Spleen (tissue), 11 donors: ENCODE measurements at regions not wholly inside any gene's neighbourhood (a gene's known extent, or its start where the extent isn't known, plus 50 kb on each side); places are given as distances from the start of the nearest gene placed in this dataset.

Experiments used
- DNase-seq: peaks from one replicate; pipeline ENCODE4 v3.0.0-alpha.2; 2020
- H3K27ac ChIP-seq, 8 donors: fragments of 200-600 bp; sonication (generic) in 7 of 8; 1 replicate in 4 of 8; 2 replicates in 4 of 8; pipeline versions ENCODE4 v1.5.0 to v1.8.0; 2016 to 2021; ENCODE audit warnings: inconsistent platforms in 4 of 8, mild to moderate bottlenecking in 4 of 8, moderate library complexity in 1 of 8
- H3K27me3 ChIP-seq, 7 donors: fragments of 200-600 bp; sonication (generic) in 6 of 7; replicated peaks in 1 of 7; 1 replicate in 4 of 7; 2 replicates in 3 of 7; pipeline versions ENCODE4 v1.5.0 to v1.8.0; 2016 to 2021; ENCODE audit warnings: inconsistent platforms in 3 of 7, mild to moderate bottlenecking in 1 of 7
- H3K36me3 ChIP-seq, 6 donors: fragments of 200-600 bp; sonication (generic) in 5 of 6; 1 replicate in 4 of 6; 2 replicates in 2 of 6; pipeline versions ENCODE4 v1.5.0 to v1.8.0; 2016 to 2021; ENCODE audit warnings: inconsistent platforms in 2 of 6
- H3K4me1 ChIP-seq, 6 donors: fragments of 200-600 bp; sonication (generic) in 5 of 6; 1 replicate in 3 of 6; 2 replicates in 3 of 6; pipeline versions ENCODE4 v1.5.0 to v1.8.0; 2016 to 2021; ENCODE audit warnings: inconsistent platforms in 3 of 6
- H3K4me3 ChIP-seq, 8 donors: fragments of 200-600 bp; sonication (generic) in 7 of 8; 1 replicate in 4 of 8; 2 replicates in 4 of 8; pipeline versions ENCODE4 v1.5.0 to v1.8.0; 2016 to 2021; ENCODE audit warnings: inconsistent platforms in 4 of 8, mild to moderate bottlenecking in 4 of 8, moderate library complexity in 2 of 8
- H3K9me3 ChIP-seq, 8 donors: fragments of 200-600 bp; sonication (generic) in 7 of 8; 1 replicate in 4 of 8; 2 replicates in 4 of 8; pipeline versions ENCODE4 v1.5.0 to v1.8.0; 2016 to 2021; ENCODE audit warnings: inconsistent platforms in 4 of 8
- POLR2A ChIP-seq, 3 donors: fragments of 450-650 bp; IDR thresholded peaks; one replicate each; pipeline ENCODE4 v1.5.1; 2017; ENCODE audit warnings: antibody characterized with exemption in 3 of 3, mild to moderate bottlenecking in 1 of 3
- POLR2AphosphoS5 ChIP-seq, 3 donors: sonication (generic); formaldehyde crosslinking; IDR thresholded peaks; one replicate each; pipeline ENCODE4 v1.5.1; 2017; ENCODE audit warnings: antibody characterized with exemption in 3 of 3
- WGBS, 5 donors: extraction: QIAGEN DNeasy Blood & Tissue Kit in 3 of 5; methylation state at CpG; one replicate each; pipeline versions ENCODE4 v1.1.5 to v1.1.7; 2013 to 2018; 5-methylcytosine and 5-hydroxymethylcytosine counted together
- intact Hi-C: fragments of 100-400 bp; cut with DNase I; formaldehyde crosslinking; loops from one replicate; pipeline ENCODE4 v1.15.0; 2023; ENCODE audit warnings: low total_unique reads
- TF ChIP-seq, protein P1 (sequence below), 11 experiments: fragments of 200-600 bp in 7 of 11; fragments of 450-650 bp in 4 of 11; sonication (generic) in 4 of 11; IDR thresholded peaks in 8 of 11; conservative IDR thresholded peaks in 3 of 11; 1 replicate in 7 of 11; 2 replicates in 4 of 11; pipeline versions ENCODE4 v1.4.0 to v1.8.0; 2016 to 2021; ENCODE audit warnings: antibody characterized with exemption in 11 of 11, inconsistent platforms in 4 of 11, mild to moderate bottlenecking in 1 of 11
- donor health status: healthy with polysubstance abuse.
- donor health status: DM: no; HTN: no; CAD: no; lungs with moderate emphysema.
- donor health status: DM: no; HTN: no; CAD: no.
- donor health status: Bipolar disorder and iron deficiency.
- donor health status: healthy.
- donor health status: DM: no; HTN: no; CAD: no.
- donor health status: DM: yes; HTN: yes; CAD: no.

- WGBS, 5 donors, result 72 to 100% (median 91%) methylated on average over 3 of the region's 3 CpGs
- no peak overlapping the region for H3K27ac ChIP-seq
- H3K9me3 ChIP-seq, result no peaks in the 10 kb centered on the region
- no peaks in the 10 kb centered on the region for H3K36me3 ChIP-seq
- intact Hi-C loops, result no loop called here
- no peak for DNase-seq
- H3K27me3 ChIP-seq, result peaks cover 0 to 8% (median 0%) of the 10 kb centered on the region in 7 donors
- H3K4me3 ChIP-seq, result no peak overlapping the region
- no peak for TF ChIP-seq POLR2A (IDR thresholded peaks at IDR 0.05)
- no peaks in the 10 kb centered on the region for H3K4me1 ChIP-seq
Observed at GRCh38 chr6:125596020-125596419, 153.4 kb upstream of the HEY2 start.

GRCh38 chr6:125597411-125598253 lies 151.8 kb upstream of the HEY2 start:
- Histone ChIP-seq H3K27me3 (peaks cover 0 to 13% (median 0%) of the 10 kb centered on the region in 7 donors), H3K36me3 (no peaks in the 10 kb centered on the region), H3K4me1 (no peaks in the 10 kb centered on the region), H3K27ac (no peak overlapping the region), H3K4me3 (no peak overlapping the region), H3K9me3 (no peaks in the 10 kb centered on the region)
- TF ChIP-seq, protein P1, sequence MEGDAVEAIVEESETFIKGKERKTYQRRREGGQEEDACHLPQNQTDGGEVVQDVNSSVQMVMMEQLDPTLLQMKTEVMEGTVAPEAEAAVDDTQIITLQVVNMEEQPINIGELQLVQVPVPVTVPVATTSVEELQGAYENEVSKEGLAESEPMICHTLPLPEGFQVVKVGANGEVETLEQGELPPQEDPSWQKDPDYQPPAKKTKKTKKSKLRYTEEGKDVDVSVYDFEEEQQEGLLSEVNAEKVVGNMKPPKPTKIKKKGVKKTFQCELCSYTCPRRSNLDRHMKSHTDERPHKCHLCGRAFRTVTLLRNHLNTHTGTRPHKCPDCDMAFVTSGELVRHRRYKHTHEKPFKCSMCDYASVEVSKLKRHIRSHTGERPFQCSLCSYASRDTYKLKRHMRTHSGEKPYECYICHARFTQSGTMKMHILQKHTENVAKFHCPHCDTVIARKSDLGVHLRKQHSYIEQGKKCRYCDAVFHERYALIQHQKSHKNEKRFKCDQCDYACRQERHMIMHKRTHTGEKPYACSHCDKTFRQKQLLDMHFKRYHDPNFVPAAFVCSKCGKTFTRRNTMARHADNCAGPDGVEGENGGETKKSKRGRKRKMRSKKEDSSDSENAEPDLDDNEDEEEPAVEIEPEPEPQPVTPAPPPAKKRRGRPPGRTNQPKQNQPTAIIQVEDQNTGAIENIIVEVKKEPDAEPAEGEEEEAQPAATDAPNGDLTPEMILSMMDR (IDR thresholded peaks at IDR 0.05 in 8 of 11, conservative IDR thresholded peaks at IDR 0.05 in 3 of 11), result no peak
- TF ChIP-seq POLR2AphosphoS5 (IDR thresholded peaks at IDR 0.05) (no peak), POLR2A (IDR thresholded peaks at IDR 0.05) (no peak)
- WGBS, 5 donors, result 62 to 82% (median 72%) methylated on average over 7 of the region's 7 CpGs
- intact Hi-C loops, result no loop called here
- DNase-seq, result no peak

GRCh38 chr6:125598422-125598821 lies 151.0 kb upstream of the HEY2 start:
- TF ChIP-seq POLR2A (IDR thresholded peaks at IDR 0.05) (no peak), POLR2AphosphoS5 (IDR thresholded peaks at IDR 0.05) (no peak)
- TF ChIP-seq, protein P1 (IDR thresholded peaks at IDR 0.05 in 8 of 11, conservative IDR thresholded peaks at IDR 0.05 in 3 of 11), result no peak
- peaks cover 0 to 2% (median 0%) of the 10 kb centered on the region in 8 donors for H3K9me3 ChIP-seq
- WGBS, 5 donors, result 60 to 84% (median 76%) methylated on average over 5 of the region's 5 CpGs
- no peaks in the 10 kb centered on the region for H3K36me3 ChIP-seq
- no peak overlapping the region for H3K27ac ChIP-seq
- no peak overlapping the region for H3K4me3 ChIP-seq
- H3K27me3 ChIP-seq, result peaks cover 0 to 13% (median 0%) of the 10 kb centered on the region in 7 donors
- intact Hi-C loops, result no loop called here
- DNase-seq, result no peak
- H3K4me1 ChIP-seq, result no peaks in the 10 kb centered on the region

DNA sequence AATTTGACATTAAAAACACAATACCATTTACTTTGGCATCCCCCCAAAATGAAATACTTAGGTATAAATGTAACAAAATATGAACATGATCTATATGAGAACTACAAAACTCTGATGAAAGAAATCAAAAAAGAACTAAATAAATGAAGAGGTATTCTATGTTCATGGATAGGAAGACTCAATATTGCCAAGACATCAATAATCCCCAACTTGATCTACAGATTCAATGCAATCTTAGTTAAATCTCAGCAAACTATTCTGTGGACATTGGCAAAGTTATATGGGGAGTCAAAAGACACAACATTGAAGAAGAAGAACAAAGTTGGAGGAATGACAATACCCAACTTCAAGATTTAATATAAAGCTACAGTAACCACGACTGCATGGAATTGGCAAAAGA lies 145.2 kb upstream of the HEY2 start:
- H3K9me3 ChIP-seq, result peaks cover 0 to 14% (median 0%) of the 10 kb centered on the region in 8 donors
- DNase-seq, result no peak
- WGBS, 5 donors, result 69 to 85% (median 76%) methylated on average over 1 of the region's 1 CpG
- H3K4me3 ChIP-seq, result no peak overlapping the region
- no peaks in the 10 kb centered on the region for H3K36me3 ChIP-seq
- H3K4me1 ChIP-seq, result no peaks in the 10 kb centered on the region
- TF ChIP-seq POLR2AphosphoS5 (IDR thresholded peaks at IDR 0.05) (no peak), POLR2A (IDR thresholded peaks at IDR 0.05) (no peak)
- TF ChIP-seq, protein P1 (IDR thresholded peaks at IDR 0.05 in 8 of 11, conservative IDR thresholded peaks at IDR 0.05 in 3 of 11), result no peak
- intact Hi-C loops, result no loop called here
- H3K27ac ChIP-seq, result no peak overlapping the region
- H3K27me3 ChIP-seq, result peaks cover 0 to 13% (median 0%) of the 10 kb centered on the region in 7 donors
